Heart right ventricle (tissue), 16 donors: ENCODE measurements at regions not wholly inside any gene's neighbourhood (a gene's known extent, or its start where the extent isn't known, plus 50 kb on each side); places are given as distances from the start of the nearest gene placed in this dataset.
"Not testable (repeated sequence)": the region's sequence is repeated elsewhere in the genome, so short reads cannot be mapped to it uniquely, and the experiment has no call there.

Experiments
- ATAC-seq, 8 donors: fragments of 200-7000 bp; cut with Tn5 transposase; one replicate each; pipeline ENCODE4 v1.9.1; 2020; ENCODE audit warnings: mild to moderate bottlenecking in 8 of 8, moderate library complexity in 8 of 8, moderate number of reproducible peaks in 1 of 8
- DNase-seq, 2 donors: peaks; one replicate each; pipeline ENCODE4 v3.0.0-alpha.2; 2020
- H3K27ac ChIP-seq, 10 donors: fragments of 200-600 bp; sonication (generic) in 2 of 10; one replicate each; pipeline versions ENCODE4 v1.5.0 to v1.8.0; 2020 to 2022; ENCODE audit warnings: mild to moderate bottlenecking in 3 of 10
- H3K27me3 ChIP-seq, 7 donors: fragments of 200-600 bp; one replicate each; pipeline ENCODE4 v1.8.0; 2021 to 2022; ENCODE audit warnings: mild to moderate bottlenecking in 2 of 7
- H3K36me3 ChIP-seq, 9 donors: fragments of 200-600 bp; sonication (generic) in 1 of 9; one replicate each; pipeline versions ENCODE4 v1.5.0 to v1.8.0; 2020 to 2022; ENCODE audit warnings: mild to moderate bottlenecking in 2 of 9
- H3K4me1 ChIP-seq, 9 donors: fragments of 200-600 bp; sonication (generic) in 1 of 9; one replicate each; pipeline versions ENCODE4 v1.5.0 to v1.8.0; 2020 to 2022; ENCODE audit warnings: mild to moderate bottlenecking in 4 of 9
- H3K4me3 ChIP-seq, 10 donors: fragments of 200-600 bp; sonication (generic) in 2 of 10; one replicate each; pipeline versions ENCODE4 v1.5.0 to v1.8.0; 2020 to 2022; ENCODE audit warnings: mild to moderate bottlenecking in 7 of 10, moderate library complexity in 2 of 10
- H3K9me3 ChIP-seq, 11 donors: fragments of 200-600 bp in 10 of 11; sonication (generic) in 2 of 11; one replicate each; pipeline versions ENCODE4 v1.5.0 to v1.8.0; 2013 to 2022; ENCODE audit warnings: mild to moderate bottlenecking in 2 of 11, control low read depth in 1 of 11, moderate library complexity in 1 of 11
- WGBS, 2 donors: extraction: QIAGEN DNeasy Blood & Tissue Kit; methylation state at CpG; one replicate each; pipeline ENCODE4 v1.1.7; 2013; ENCODE audit warnings: inconsistent platforms in 1 of 2; 5-methylcytosine and 5-hydroxymethylcytosine counted together
- intact Hi-C, 10 donors: fragments of 100-400 bp; cut with DNase I; formaldehyde crosslinking; loops; one replicate each; pipeline versions ENCODE4 v1.11.1 to v1.14.2; 2022
- TF ChIP-seq, protein P1 (sequence below), 9 donors: fragments of 200-600 bp; sonication (generic) in 2 of 9; IDR thresholded peaks; one replicate each; pipeline versions ENCODE4 v1.5.0 to v1.8.0; 2021 to 2022; ENCODE audit warnings: antibody characterized with exemption in 9 of 9, mild to moderate bottlenecking in 5 of 9, moderate library complexity in 1 of 9
- donor health status: Arrhythmogenic right ventricular cardiomyopathy.
- donor health status: ischemic (EF 13 %, LVEDD 7.1; RV severe dilation, severe dysfunction).
- donor health status: healthy with polysubstance abuse.
- donor health status: DM: no; HTN: yes; CAD: no.
- donor health status: DM: no; HTN: no; CAD: no.
- donor health status: ischemic (EF 25% LVEDD 6.9; RV normal size, moderate dysfunction).
- donor health status: ischemic (EF 25% LVEDD 5.7; RV mildly dilated, moderate dysfunction).
- donor health status: healthy.
- donor health status: DM: yes; HTN: yes; CAD: no.
- donor health status: Ischemic cardiomyopathy.
- donor health status: ischemic (EF 35%, LVEDD 5.7; RV mildly dilated, moderate dysfunction).
- donor health status: nonischemic (EF 11% LVEDD 7.7; RV severe dilation, severe dysfunction).
- donor health status: DM: yes; HTN: yes; CAD: no.
- donor health status: PGD.
- donor health status: ischemic (EF 29% LVEDD 5.4; RV normal size, mild dysfunction).
- donor health status: nonischemic (EF 23%, LVEDD 6.1; RV moderate dilation, normal function).

GRCh38 chr18:44358402-44358801 lies 322.3 kb upstream of the SETBP1 start:
- no peak overlapping the region for H3K4me3 ChIP-seq
- intact Hi-C loops = no loop called here
- TF ChIP-seq, protein P1, sequence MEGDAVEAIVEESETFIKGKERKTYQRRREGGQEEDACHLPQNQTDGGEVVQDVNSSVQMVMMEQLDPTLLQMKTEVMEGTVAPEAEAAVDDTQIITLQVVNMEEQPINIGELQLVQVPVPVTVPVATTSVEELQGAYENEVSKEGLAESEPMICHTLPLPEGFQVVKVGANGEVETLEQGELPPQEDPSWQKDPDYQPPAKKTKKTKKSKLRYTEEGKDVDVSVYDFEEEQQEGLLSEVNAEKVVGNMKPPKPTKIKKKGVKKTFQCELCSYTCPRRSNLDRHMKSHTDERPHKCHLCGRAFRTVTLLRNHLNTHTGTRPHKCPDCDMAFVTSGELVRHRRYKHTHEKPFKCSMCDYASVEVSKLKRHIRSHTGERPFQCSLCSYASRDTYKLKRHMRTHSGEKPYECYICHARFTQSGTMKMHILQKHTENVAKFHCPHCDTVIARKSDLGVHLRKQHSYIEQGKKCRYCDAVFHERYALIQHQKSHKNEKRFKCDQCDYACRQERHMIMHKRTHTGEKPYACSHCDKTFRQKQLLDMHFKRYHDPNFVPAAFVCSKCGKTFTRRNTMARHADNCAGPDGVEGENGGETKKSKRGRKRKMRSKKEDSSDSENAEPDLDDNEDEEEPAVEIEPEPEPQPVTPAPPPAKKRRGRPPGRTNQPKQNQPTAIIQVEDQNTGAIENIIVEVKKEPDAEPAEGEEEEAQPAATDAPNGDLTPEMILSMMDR (IDR thresholded peaks at IDR 0.05) = no peak
- ATAC-seq (no peak), DNase-seq (no peak)
- WGBS, 2 donors = 85 to 88% methylated on average over 2 of the region's 2 CpGs
- no peaks in the 10 kb centered on the region for H3K36me3 ChIP-seq
- no peaks in the 10 kb centered on the region for H3K4me1 ChIP-seq
- H3K27me3 ChIP-seq = no peaks in the 10 kb centered on the region
- no peak overlapping the region for H3K27ac ChIP-seq
- peaks cover 0 to 37% (median 8%) of the 10 kb centered on the region in 11 donors for H3K9me3 ChIP-seq

- DNase-seq, H3K27me3 ChIP-seq, H3K36me3 ChIP-seq, ATAC-seq, intact Hi-C loops, H3K27ac ChIP-seq, H3K4me3 ChIP-seq, H3K4me1 ChIP-seq: not testable (repeated sequence)
- H3K9me3 ChIP-seq = peaks cover 0 to 26% (median 6%) of the 10 kb centered on the region in 11 donors
- 98 to 100% methylated on average over 1 of the region's 1 CpG for WGBS, 2 donors
These were observed 320.9 kb upstream of the SETBP1 start for GRCh38 chr18:44359741-44360140.

DNA sequence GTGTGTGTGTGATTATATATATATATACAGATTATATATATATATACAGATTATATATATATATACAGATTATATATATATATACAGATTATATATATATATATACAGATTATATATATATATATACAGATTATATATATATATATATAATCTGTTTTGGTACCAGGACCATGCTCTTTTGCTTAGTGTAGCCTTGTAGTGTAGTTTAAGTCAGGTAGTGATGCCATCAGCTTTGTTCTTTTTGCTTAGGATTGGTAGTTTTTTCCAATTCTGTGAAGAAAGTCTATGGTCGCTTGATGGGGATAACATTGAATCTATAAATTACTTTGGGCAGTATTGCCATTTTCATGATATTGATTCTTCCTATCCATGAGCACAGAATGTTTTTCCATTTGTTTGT lies 318.5 kb upstream of the SETBP1 start:
- H3K27ac ChIP-seq = not testable (repeated sequence)

DNA sequence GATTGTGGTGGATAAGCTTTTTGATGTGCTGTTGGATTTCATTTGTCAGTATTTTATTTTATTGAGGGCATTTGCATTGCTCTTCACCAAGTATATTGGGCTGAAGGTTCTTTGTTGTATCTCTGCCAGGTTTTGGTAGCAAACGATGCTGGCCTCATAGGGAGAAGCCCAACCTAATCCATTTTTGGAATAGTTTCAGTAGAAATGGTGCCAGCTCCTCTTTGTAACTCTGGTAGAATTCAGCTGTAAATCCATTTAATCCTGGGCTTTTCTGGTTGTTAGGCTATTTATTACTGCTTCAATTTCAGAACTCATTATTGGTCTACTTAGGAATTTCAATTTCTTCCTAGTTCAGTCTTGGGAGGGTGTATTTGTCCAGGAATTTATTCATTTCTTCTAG lies 309.8 kb upstream of the SETBP1 start:
- ATAC-seq = no peak
- H3K4me3 ChIP-seq = no peak overlapping the region
- 69 to 74% methylated on average over 1 of the region's 1 CpG for WGBS, 2 donors
- intact Hi-C loops = no loop called here
- no peak for DNase-seq
- H3K4me1 ChIP-seq = no peaks in the 10 kb centered on the region
- TF ChIP-seq, protein P1 (IDR thresholded peaks at IDR 0.05) = no peak
- H3K36me3 ChIP-seq = no peaks in the 10 kb centered on the region
- H3K27me3 ChIP-seq = peaks cover 0 to 7% (median 0%) of the 10 kb centered on the region in 7 donors
- peaks cover 0 to 46% (median 17%) of the 10 kb centered on the region in 11 donors for H3K9me3 ChIP-seq
- no peak overlapping the region for H3K27ac ChIP-seq

More for the DNA sequence above, 318.5 kb upstream of the SETBP1 start:
- DNase-seq, H3K4me3 ChIP-seq, ATAC-seq, intact Hi-C loops, H3K36me3 ChIP-seq, H3K4me1 ChIP-seq, H3K27me3 ChIP-seq, H3K9me3 ChIP-seq: not testable (repeated sequence)
- WGBS, 2 donors = 98 to 100% methylated on average over 1 of the region's 1 CpG

DNA sequence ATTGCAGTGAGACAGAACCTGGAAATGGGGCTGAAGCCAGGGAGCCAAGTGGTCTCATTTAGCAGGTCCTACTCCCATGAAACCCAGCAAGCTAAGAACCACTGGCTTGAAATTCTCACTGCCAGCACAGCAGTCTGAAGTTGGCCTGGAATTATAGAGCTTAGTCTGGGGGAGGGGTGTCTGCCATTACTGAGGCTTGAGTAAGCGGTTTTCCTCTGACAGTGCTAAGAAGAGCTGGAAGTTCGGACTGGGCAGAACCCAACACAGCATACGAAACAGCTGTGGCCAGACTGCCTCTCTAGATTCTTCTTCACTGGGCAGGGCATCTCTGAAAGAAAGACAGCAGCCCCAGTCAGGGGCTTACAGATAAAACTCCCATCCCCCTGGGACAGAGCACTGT lies 305.7 kb upstream of the SETBP1 start:
- H3K27ac ChIP-seq = no peak overlapping the region

More for the DNA sequence above, 305.7 kb upstream of the SETBP1 start:
- WGBS, 2 donors = 72 to 75% methylated on average over 3 of the region's 3 CpGs
- TF ChIP-seq, protein P1 (IDR thresholded peaks at IDR 0.05) = no peak
- intact Hi-C loops = no loop called here
- H3K4me1 ChIP-seq = no peaks in the 10 kb centered on the region
- DNase-seq (no peak), ATAC-seq (no peak)
- H3K27me3 ChIP-seq = peaks cover 0 to 7% (median 0%) of the 10 kb centered on the region in 7 donors
- no peaks in the 10 kb centered on the region for H3K36me3 ChIP-seq
- no peak overlapping the region for H3K4me3 ChIP-seq
- H3K9me3 ChIP-seq = peaks cover 0 to 39% (median 17%) of the 10 kb centered on the region in 11 donors
